Embryonic facial prominence (tissue), 1 donor: ENCODE measurements at regions not wholly inside any gene's neighbourhood (a gene's known extent, or its start where the extent isn't known, plus 50 kb on each side); places are given as distances from the start of the nearest gene placed in this dataset.
"Not testable (repeated sequence)": the region's sequence is repeated elsewhere in the genome, so short reads cannot be mapped to it uniquely, and the experiment has no call there.

Experiments
- DNase-seq: peaks from one replicate; pipeline ENCODE4 v3.0.0-alpha.2; 2016; ENCODE audit errors: extremely low spot score

DNA sequence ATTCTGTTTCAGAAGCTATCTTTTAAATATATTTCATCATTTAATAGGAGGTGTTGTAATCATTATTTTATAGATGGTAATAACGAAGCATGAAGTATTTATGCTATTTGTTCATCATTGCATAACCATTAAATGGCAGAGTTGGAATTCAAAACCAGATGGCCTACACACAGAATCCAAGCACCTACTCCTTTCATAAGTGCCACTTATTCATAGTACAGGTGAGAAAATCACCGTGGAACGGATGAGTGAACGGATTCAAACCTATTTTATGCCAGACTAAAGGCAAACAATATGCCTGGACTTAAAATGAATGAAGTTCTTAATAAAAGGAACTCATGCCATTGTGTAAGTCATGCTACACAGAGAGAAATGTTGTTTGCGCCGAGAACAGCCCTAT is 397.9 kb upstream of the ADGRB3 start:
- DNase-seq = no peak

DNA sequence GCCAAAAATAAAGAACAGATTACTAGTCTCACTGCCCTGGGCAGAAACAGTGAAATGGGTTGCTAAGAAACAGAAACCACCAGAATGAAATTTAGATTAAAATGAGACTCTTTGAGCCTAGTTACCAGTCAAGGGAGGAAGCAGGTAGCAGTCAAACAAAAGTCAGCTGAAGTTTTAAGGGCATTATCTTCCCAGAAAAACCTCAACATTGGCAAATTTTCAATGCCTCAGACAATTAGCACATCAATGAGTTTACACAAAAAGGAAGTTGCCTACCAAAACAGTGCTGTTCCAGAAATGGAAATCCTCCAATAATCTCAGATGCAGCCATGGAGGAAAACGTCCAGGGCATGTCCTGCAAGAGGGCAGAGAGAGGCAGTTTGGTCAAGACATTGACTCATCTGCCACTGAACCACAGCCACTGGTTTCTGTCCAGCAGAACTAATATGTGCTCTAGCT is 399.7 kb upstream of the ADGRB3 start:
- no peak for DNase-seq

DNA sequence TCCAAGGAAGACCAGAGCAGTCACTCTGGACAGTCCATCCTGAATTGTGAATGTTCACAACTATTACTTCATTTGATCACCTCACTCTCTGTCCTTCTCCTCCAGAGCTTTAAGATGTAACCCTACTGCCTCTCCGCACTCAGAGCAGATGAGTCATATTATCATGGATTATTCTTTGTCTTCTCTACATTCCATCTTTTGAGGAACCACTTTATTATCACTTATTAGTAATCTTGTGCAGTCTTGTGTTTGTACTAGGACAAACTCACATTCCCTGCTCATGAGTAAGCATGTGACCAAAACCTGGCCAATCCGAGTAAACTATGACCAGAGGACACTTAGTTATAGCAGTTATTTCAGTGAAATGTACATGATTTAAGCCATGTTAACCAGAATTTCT is 401.5 kb upstream of the ADGRB3 start:
- DNase-seq = no peak

DNA sequence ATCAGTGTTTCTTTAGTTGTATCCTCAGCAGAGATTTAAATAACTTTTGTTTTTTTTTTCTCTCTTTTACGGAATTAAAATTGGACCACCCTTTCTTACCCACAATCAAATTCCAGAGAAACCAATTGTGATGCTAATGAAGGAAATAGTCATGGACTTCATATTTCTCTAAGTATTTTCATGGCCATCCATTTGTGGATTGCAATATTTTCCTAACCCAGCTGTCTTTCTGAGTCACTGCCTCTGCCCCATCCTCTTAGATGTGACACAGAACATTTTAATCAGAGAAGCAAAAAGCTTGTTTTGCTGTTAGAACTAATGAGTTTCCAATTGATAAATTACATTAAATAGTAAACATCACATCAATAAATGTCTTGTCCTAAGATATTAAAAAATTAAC is 405.5 kb upstream of the ADGRB3 start:
- no peak for DNase-seq

DNA sequence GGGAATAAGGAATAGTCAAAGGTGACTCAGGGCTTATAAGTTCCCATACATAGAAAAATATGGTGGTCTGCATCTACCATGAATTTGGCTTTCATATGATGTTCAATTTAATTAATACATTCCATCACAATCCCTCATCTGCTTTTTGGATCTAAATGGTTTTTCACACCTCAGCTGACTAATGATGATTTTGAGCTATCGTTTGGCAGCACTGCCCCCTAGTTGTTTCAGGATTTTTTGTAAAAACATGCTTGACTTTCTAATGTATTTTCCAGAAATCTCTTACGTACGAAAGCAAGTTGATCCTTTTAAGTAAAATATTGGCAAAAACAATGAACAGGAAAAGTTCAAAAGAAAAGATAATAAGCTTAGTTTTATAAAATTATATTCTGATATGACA is 408.6 kb upstream of the ADGRB3 start:
- no peak for DNase-seq

DNA sequence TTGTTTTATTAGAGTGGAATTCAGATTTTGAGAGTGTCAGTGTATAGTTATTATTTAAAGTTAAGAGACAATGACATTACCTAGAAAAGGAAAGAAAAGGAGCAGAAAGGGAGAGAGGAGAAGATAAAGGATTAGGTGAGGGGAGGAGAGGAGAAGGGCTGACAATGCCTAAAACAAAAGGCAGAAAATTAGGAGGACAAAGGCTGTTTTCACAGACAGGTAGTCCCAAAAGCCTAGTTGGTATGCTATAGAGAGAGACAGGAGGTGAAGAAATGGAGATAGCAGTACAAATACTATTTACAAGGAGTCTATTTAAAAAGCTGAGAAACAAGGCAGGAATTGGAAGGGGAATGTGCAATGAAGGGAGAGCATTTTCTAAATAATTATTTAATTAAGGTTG is 409.4 kb upstream of the ADGRB3 start:
- no peak for DNase-seq

DNA sequence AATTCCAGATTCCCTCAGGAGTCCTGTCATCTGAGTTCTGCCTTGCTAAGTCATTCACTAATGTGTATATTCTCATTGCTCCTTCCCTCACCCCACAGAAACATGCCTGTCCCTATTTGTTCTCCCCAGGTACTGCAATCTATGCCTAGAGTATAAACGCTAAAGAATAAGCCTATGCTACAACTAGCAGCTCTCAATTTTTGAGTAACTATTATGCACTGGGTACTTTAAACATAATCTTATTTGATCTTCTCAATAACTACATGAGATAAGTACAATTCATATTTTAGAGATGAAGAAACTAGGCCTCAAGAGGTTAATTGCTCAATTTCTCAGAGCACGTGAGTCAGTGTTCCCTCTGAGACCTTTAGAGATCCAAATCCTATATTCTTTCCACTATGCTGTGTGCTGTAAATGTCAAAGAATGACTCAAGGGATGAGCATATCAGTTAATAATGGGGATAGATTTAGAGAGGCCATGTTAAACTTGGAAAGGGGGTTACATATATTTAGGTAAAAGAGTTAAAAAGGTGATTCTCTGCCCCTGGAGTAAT is 423.8 kb upstream of the ADGRB3 start:
- DNase-seq = no peak

DNA sequence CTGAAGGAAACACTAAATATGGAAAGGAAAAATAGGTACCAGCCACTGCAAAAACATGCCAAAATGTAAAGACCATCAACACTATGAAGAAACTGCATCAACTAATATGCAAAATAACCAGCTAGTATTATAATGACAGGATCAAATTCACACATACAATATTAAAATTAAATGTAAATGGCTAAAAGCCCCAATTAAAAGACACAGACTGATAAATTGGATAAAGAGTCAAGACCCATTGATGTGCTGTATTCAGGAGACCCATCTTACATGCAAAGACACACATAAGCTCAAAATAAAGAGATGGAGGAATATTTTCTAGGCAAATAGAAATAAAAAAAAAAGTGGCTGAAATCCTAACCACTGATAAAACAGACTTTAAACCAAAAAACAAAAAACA is 427.5 kb upstream of the ADGRB3 start:
- DNase-seq = not testable (repeated sequence)

DNA sequence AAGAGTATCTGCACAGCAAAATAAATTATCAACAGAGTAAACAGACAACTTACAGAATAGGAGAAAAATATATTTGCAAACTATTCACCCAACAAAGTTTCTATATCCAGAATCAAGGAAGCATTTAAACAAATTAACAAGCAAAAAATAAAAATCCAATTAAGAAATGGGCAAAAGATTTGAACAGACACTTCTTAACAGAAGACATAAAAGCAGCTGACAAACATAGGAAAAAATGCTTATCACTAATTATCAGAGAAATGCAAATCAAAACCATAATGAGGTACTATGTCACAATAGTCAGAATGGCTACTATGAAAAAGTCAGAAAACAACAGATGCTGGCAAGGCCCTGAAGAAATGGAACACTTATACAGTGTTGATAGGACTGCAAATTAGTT is 434.2 kb upstream of the ADGRB3 start:
- no peak for DNase-seq

DNA sequence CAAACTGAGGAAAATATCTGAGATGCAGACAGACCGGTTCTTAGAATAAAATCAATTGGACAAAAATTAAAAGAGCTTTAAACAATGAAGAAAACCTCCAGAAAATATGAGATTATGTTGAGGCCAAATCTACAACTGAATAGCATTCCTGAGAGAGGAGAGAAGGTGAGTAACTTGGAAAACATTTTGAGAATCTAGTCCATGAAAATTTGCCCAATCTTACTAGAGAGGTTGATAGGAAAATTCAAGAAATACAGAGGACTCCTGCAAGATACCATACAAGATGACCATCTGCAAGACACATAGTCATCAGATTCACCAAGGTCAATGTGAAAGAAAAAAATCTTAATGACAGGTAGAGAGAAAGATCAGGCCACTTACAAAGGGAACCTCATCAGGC is 437.7 kb upstream of the ADGRB3 start:
- DNase-seq = no peak

DNA sequence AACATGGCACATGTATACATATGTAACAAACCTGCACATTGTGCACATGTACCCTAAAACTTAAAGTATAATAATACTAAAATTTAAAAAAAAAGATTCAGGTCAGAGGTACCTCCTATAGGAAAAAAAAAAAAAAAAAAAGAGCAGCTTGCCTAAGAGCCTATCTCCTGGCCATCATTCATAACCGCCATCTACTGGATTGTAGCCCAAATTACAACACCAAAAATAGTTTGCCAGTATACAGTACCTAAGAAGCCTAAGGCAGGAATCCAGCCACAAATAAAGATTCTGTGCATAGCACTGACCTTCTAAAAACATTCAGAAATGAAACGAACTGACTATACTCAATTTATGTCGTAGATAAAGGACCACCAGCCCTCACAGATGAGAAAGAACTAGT is 438.4 kb upstream of the ADGRB3 start:
- no peak for DNase-seq

DNA sequence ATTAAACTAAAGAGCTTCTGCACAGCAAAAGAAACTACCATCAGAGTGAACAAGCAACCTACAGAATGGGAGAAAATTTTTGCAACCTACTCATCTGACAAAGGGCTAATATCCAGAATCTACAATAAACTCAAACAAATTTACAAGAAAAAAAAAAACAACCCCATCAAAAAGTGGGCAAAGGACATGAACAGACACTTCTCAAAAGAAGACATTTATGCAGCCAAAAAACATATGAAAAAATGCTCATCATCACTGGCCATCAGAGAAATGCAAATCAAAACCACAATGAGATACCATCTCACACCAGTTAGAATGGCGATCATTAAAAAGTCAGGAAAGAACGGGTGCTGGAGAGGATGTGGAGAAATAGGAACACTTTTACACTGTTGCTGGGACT is 439.3 kb upstream of the ADGRB3 start:
- DNase-seq = not testable (repeated sequence)

DNA sequence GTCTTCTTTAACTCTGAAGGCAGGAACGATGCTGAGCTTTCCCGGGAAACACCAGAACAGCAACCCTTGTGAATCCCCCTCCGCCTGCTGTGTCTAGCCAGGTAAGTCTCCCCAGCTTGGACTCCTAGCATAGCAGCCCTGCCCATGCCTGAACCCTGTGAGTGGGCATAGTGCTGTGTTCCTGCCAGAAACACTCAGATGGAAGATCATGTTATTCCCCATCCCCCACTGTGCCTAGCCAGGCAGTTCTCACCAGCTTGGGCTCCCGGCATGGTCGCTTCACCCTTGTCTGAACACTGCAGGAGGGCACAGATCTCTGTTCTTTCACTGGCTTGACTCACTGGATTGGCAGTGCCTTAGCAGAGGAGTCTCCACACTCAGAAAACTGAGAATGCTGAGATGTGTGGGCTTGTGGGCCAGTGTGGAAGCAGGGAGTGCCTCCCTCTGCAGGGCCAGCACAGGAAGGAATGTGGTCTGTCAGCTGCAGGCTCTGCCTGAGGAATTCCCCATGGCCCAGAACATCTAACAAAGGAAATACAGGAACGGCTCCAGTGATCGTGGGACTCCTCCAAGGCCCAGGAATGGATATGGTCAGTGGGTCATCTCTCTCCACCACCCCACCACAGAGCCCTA is 440.1 kb upstream of the ADGRB3 start:
- DNase-seq = no peak

DNA sequence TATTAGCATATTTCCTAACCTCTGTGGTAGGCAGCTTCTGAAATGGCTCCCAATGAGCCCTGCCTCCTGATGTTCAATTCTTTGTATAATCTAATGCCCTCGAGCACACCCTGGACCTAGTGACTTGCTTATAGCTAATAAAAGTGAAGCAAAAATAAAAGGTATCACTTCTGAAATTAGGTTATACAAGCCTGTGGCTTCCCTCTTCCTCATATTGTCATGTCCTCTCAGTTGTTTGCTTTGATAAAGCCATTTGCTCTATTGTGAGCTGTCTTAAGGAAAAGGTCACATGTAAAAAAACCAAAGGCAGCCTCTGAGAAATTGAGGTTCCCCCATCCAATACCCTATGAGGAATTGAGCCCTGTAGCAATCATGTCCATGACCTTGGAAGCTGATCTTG is 442.1 kb upstream of the ADGRB3 start:
- no peak for DNase-seq

DNA sequence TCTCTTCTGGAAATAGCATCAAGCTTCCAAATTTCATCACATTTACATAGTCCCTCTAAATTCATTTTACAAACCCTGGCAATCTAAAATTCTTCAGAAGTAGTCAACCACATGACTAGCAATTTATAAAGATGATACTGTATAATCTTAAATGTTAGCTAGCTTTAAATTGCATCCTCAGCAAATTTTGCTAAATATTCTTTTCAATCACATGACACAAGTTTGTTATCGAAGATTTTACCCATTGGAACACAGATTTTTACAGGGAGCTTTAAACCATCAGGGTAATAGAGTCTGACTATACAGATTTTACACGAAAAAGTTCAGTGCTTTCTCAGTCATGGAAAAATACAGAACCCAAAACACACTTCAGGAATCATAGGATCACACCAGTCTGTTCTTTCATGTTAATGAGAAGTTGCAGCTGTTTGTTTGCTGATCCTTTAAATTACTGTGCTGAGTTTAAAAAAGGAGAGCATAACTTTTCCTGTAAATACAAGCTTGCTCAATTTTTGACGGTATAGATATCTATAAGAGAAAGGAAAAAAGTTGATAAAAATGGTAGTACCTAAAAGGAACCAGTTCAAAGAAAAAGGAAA is 445.8 kb upstream of the ADGRB3 start:
- DNase-seq = no peak

DNA sequence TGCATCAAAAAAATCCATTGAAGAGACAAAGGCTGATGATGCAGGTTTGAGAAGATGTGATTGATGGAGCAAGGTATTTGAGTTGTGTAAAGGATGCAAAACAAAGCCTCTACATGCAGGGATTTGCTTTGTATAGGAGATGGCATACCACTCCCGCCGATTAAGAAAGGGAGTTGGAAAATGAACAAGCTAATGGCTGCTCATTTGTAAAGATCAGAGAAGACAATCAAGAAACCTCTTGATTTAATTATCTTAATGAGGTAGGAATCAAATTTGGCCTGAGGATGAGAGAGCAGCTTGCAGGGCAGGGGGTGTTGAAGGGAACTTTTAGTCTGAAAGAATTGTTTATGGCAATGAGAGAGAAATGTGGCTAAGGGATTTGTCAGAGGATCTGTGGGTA is 448.2 kb upstream of the ADGRB3 start:
- DNase-seq = no peak

DNA sequence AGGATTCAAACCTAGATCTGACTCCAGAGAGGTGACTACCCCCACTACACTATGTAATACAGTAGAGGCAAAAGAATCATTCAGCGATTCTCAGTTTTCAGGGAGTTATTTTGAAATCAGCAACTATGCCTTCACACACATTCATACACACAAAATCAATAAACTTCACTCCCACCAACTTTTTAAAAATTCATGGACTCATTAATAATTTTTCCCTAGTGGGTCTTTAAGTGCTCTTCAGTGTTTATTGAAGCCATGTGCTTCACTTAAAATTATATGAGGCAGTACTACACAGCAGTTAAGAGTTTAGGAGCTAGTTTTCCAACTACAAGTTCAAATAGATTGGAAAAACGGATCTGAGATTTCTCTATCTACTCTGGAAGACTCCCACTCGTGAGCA is 452.7 kb upstream of the ADGRB3 start:
- DNase-seq = no peak

DNA sequence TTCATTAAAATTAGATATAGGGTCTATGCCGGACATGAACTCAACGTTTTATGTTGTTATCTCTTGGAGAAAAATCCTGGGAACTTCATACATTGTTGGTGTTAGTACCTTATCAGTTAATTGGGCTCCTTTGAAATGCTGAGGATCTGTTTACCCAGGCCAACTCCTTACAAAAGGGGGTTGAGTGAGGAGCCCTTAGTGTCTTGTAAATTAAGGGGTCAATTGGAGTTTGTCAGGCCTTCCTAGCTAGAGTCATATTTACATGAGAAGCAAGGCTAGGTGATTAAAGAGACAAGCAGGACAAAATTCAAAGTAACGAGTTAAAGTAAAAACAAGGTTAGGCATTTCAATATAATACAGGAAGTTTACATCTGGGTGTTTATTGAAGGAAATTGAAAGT is 454.1 kb upstream of the ADGRB3 start:
- DNase-seq = not testable (repeated sequence)

DNA sequence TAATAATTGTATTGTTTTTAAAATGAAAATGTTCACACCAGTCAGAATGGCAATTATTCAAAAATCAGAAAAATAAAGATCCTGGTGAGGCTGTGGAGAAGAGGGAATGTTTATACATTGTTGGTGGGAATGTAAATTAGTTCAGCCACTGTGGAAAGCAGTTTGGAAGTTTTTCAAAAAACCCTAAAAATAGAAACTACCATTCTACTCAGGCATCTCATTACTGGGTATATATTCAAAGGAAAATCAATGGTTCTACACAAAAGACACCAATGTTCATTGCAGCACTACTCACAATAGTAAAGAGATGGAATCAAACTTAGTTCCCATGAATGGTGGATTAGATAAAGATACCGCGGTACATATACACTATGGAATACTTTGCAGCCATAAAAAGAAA is 461.5 kb upstream of the ADGRB3 start:
- no peak for DNase-seq

DNA sequence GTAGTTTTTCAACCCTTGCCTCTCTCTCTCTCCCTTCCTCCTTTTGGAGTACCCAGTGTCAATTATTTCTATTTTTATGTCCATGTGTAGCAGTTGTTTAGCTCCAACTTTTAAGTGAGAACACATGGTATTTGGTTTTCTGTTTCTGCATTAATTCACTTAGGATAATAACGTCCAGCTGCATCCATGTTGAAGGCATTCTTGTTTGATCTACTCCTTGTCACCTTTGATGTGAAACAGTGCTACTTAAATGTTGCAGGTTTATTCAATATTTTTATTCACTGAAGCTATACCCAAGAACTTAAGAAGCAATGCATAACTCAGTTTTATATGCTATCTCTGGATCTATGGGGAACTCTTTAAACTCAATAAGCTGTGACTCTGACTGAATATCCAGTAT is 465.2 kb upstream of the ADGRB3 start:
- no peak for DNase-seq

DNA sequence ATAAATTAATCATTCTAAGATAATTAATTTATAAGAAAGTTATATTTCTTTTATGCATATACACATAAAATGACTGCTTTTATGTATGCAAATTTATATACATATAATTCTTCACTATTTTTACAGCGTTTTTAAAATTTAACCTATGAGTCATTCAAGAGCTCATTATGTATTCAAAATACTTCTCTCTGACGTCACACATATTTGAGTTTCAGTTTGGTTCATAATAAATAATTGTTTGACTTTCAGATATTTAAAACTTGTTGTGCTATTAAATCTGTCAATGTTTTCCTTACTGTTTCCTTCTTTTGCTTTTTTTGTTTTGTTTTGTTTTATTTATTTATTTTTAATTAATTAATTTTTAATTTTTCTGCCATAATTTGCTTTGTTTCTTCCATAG is 467.5 kb upstream of the ADGRB3 start:
- no peak for DNase-seq

DNA sequence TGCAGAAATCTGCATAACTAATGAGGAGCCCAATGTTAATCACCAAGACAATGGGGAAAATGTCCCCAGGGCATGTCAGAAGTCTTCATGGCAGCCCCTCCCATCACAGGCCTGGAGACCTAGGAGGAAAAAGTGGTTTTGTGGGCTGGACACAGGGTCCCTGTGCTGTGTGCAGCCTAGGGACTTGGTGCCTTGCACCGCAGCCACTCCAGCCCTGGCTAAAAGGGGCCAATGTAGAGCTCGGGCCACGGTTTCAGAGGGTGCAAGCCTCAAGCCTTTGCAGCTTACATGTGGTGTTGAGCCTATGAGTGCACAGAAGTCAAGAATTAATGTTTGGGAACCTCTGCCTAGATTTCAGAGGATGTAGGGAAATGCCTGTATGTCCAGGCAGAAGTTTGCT is 474.3 kb upstream of the ADGRB3 start:
- DNase-seq = not testable (repeated sequence)

DNA sequence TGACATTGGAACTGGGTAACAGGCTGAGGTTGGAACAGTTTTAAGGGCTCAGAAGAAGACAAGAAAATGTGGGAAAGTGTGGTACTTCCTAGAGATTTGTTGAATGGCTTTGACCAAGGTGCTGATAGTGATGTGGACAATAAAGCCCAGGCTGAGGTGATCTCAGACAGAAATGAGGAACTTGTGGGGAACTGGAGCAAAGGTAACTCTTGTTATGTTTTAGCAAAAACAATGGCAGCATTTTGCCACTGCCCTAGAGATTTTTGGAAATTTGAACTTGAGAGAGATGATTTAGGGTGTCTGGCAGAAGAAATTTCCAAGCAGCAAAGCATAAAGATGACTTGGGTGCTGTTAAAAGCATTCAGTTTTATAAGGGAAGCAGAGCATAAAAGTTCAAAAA is 474.7 kb upstream of the ADGRB3 start:
- DNase-seq = no peak

DNA sequence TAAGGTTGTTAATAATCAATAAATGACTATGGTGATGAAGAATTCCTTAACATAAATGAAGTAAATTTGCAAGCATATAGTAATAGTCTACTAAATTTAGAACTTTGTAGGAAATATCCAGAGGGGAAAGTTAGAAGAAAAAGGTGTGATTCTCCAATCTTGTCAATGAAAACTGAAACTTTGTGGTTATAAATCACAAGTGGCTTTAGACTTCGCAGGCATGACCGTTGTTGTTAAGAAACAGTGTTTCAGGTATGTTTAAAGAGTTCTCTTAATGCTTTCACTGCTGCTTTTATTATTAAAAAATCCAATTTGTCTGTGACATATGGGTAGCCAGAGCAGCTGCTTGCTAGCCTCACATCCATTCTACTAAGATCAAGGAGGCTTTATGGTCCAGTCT is 475.6 kb upstream of the ADGRB3 start:
- no peak for DNase-seq
